ENCODE measurements at regions not wholly inside any gene's neighbourhood (a gene's known extent, or its start where the extent isn't known, plus 50 kb on each side); places are given as distances from the start of the nearest gene placed in this dataset.

- no peaks in the 10 kb centered on the region for H3K9me3 ChIP-seq
- no peak for TF ChIP-seq CTCF (IDR thresholded peaks at IDR 0.05)
- no peaks in the 10 kb centered on the region for H3K36me3 ChIP-seq
- H3K27me3 ChIP-seq, result no peaks in the 10 kb centered on the region
- H3K4me3 ChIP-seq (ENCODE audit: low read depth in 1 of 2, low read length in 1 of 2), result no peak overlapping the region
- H3K27ac ChIP-seq, result no peak overlapping the region
- no peaks in the 10 kb centered on the region for H3K4me1 ChIP-seq (ENCODE audit: control insufficient read depth in 1 of 2, insufficient read depth in 1 of 2, low read depth in 1 of 2, low read length in 1 of 2)
Observed at GRCh38 chr3:107216711-107217110, 160.5 kb upstream of the CCDC54 start.

DNA sequence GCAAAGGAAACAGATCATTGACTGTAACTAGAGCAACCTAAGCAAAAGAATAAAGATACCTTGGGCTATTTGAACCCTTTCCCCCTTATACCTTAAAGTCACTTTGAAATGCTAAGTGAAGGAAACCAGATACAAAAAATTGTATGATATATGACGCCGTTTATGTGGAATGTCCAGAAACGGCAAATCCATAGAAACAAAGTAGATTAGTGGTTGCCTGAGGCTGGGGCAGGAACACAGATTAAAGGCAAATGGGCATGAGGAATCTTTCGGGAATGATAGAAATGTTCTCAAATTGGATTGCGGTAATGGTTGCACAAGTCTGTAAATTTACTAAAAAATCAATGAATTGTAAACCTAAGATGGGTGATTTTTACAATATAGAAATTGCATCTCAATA, 160.1 kb upstream of the CCDC54 start:
- Histone ChIP-seq H3K4me3 (ENCODE audit: low read depth in 1 of 2, low read length in 1 of 2) (no peak overlapping the region), H3K36me3 (no peaks in the 10 kb centered on the region), H3K9me3 (no peaks in the 10 kb centered on the region), H3K4me1 (ENCODE audit: control insufficient read depth in 1 of 2, insufficient read depth in 1 of 2, low read depth in 1 of 2, low read length in 1 of 2) (no peaks in the 10 kb centered on the region), H3K27ac (no peak overlapping the region), H3K27me3 (no peaks in the 10 kb centered on the region)
- no peak for TF ChIP-seq CTCF (IDR thresholded peaks at IDR 0.05)

DNA sequence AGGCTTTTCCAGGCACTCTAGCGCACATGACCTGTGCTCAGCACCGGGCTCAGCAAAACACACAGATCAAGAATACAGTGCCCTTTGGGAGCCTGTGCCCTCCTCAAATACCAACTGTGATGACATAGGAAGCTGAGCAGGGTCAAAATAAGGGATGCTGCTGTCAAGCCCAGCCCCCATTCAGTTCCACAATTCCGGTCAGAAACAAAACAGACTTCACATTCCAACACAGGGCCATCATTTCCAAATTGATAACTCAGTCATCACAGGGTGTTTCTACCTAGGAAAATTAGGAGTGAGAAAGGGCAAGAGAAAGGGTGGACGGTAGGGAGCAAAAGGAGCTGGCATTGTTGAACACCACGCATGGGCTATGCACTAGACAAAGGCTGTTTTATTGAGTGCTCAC, 158.4 kb upstream of the CCDC54 start:
- H3K4me1 ChIP-seq (ENCODE audit: control insufficient read depth in 1 of 2, insufficient read depth in 1 of 2, low read depth in 1 of 2, low read length in 1 of 2), result no peaks in the 10 kb centered on the region
- no peaks in the 10 kb centered on the region for H3K36me3 ChIP-seq
- H3K4me3 ChIP-seq (ENCODE audit: low read depth in 1 of 2, low read length in 1 of 2), result no peak overlapping the region
- no peak overlapping the region for H3K27ac ChIP-seq
- H3K9me3 ChIP-seq, result no peaks in the 10 kb centered on the region
- H3K27me3 ChIP-seq, result no peaks in the 10 kb centered on the region
- no peak for TF ChIP-seq CTCF (IDR thresholded peaks at IDR 0.05)

- no peak overlapping the region for H3K4me3 ChIP-seq (ENCODE audit: low read depth in 1 of 2, low read length in 1 of 2)
- no peak for TF ChIP-seq CTCF (IDR thresholded peaks at IDR 0.05)
- H3K27me3 ChIP-seq, result no peaks in the 10 kb centered on the region
- no peak overlapping the region for H3K27ac ChIP-seq
- H3K4me1 ChIP-seq (ENCODE audit: control insufficient read depth in 1 of 2, insufficient read depth in 1 of 2, low read depth in 1 of 2, low read length in 1 of 2), result no peaks in the 10 kb centered on the region
- no peaks in the 10 kb centered on the region for H3K36me3 ChIP-seq
- H3K9me3 ChIP-seq, result no peaks in the 10 kb centered on the region
Observed at GRCh38 chr3:107220538-107220937, 156.7 kb upstream of the CCDC54 start.

- Histone ChIP-seq H3K9me3 (no peaks in the 10 kb centered on the region), H3K4me1 (ENCODE audit: control insufficient read depth in 1 of 2, insufficient read depth in 1 of 2, low read depth in 1 of 2, low read length in 1 of 2) (no peaks in the 10 kb centered on the region), H3K4me3 (ENCODE audit: low read depth in 1 of 2, low read length in 1 of 2) (no peak overlapping the region), H3K27ac (no peak overlapping the region), H3K27me3 (no peaks in the 10 kb centered on the region), H3K36me3 (no peaks in the 10 kb centered on the region)
- no peak for TF ChIP-seq CTCF (IDR thresholded peaks at IDR 0.05)
Observed at GRCh38 chr3:107221856-107222255, 155.4 kb upstream of the CCDC54 start.

DNA sequence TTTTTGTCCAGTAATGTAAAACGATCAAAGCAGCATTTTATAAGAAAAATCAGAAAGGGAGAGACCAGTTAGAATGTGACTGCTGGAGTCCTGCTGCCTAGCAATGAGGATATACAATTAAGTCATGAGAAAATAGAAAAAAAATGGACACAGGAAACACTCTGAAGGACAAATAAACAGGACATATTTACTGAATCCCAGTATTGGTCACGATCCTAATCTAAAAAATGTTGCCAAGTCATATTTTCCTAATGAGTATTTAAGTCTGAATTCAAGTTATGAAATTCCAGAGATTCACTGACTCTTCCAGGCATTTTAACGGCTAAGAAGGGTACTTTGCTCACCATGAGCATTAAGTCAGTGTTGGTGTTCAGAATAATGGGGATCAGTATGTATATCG, 154.3 kb upstream of the CCDC54 start:
- Histone ChIP-seq H3K36me3 (no peaks in the 10 kb centered on the region), H3K27me3 (no peaks in the 10 kb centered on the region), H3K9me3 (no peaks in the 10 kb centered on the region), H3K4me3 (ENCODE audit: low read depth in 1 of 2, low read length in 1 of 2) (no peak overlapping the region), H3K4me1 (ENCODE audit: control insufficient read depth in 1 of 2, insufficient read depth in 1 of 2, low read depth in 1 of 2, low read length in 1 of 2) (no peaks in the 10 kb centered on the region), H3K27ac (no peak overlapping the region)
- no peak for TF ChIP-seq CTCF (IDR thresholded peaks at IDR 0.05)

Measured in neutrophil (primary cell).